IMR-90 (cell line): ENCODE measurements at regions not wholly inside any gene's neighbourhood (a gene's known extent, or its start where the extent isn't known, plus 50 kb on each side); places are given as distances from the start of the nearest gene placed in this dataset.

ENCODE experiments used
- BHLHE40 ChIP-seq: fragments of 150-350 bp; IDR thresholded peaks from 2 replicates; pipeline ENCODE4 v1.6.1; 2016; ENCODE audit warnings: mild to moderate bottlenecking, low read depth, low read length
- CEBPB ChIP-seq: IDR thresholded peaks from 2 replicates; pipeline ENCODE4 v1.6.1; 2012; ENCODE audit warnings: low read depth, low read length, improper control_type of control experiment
- CHD1 ChIP-seq: IDR thresholded peaks from 2 replicates; pipeline ENCODE4 v1.6.1; 2012; ENCODE audit warnings: low read depth, low read length, improper control_type of control experiment
- CTCF ChIP-seq: conservative IDR thresholded peaks from 2 replicates; pipeline ENCODE4 v1.5.1; 2012; ENCODE audit warnings: mild to moderate bottlenecking, low read depth, low read length, improper control_type of control experiment
- ELK1 ChIP-seq: fragments of 150-350 bp; IDR thresholded peaks from 2 replicates; pipeline ENCODE4 v1.6.1; 2016; ENCODE audit warnings: low read depth, mild to moderate bottlenecking, low read length, moderate library complexity, borderline replicate concordance
- FOS ChIP-seq: fragments of 150-350 bp; IDR thresholded peaks from 2 replicates; pipeline ENCODE4 v1.6.1; 2016; ENCODE audit warnings: low read depth, low read length
- MAFK ChIP-seq: IDR thresholded peaks from 2 replicates; pipeline ENCODE4 v1.6.1; 2012; ENCODE audit warnings: low read depth, low read length, improper control_type of control experiment
- MXI1 ChIP-seq: IDR thresholded peaks from 2 replicates; pipeline ENCODE4 v1.6.1; 2012; ENCODE audit warnings: low read depth, mild to moderate bottlenecking, low read length, moderate library complexity, borderline replicate concordance
- NFE2L2 ChIP-seq: fragments of 150-350 bp; IDR thresholded peaks from 2 replicates; pipeline ENCODE4 v1.6.1; 2016; ENCODE audit warnings: low read depth, mild to moderate bottlenecking, low read length
- POLR2A ChIP-seq: IDR thresholded peaks from 2 replicates; pipeline ENCODE4 v1.6.1; 2012; ENCODE audit warnings: mild to moderate bottlenecking, low read depth, low read length
- RAD21 ChIP-seq: IDR thresholded peaks from 2 replicates; pipeline ENCODE4 v1.6.1; 2012; ENCODE audit warnings: low read length, improper control_type of control experiment
- SMC3 ChIP-seq: fragments of 150-350 bp; IDR thresholded peaks from 2 replicates; pipeline ENCODE4 v1.6.1; 2016; ENCODE audit warnings: low read depth, mild to moderate bottlenecking, antibody characterized with exemption, low read length, moderate library complexity
- USF2 ChIP-seq: fragments of 150-350 bp; IDR thresholded peaks from 2 replicates; pipeline ENCODE4 v1.6.1; 2017; ENCODE audit warnings: mild to moderate bottlenecking, antibody characterized with exemption, low read length, low read depth

- TF ChIP-seq RAD21 (no peak), POLR2A (no peak), CTCF (no peak), NFE2L2 (no peak), FOS (no peak), CHD1 (no peak), CEBPB (no peak), MAFK (no peak), MXI1 (no peak), BHLHE40 (no peak), SMC3 (no peak), USF2 (no peak), ELK1 (no peak)
Measured at GRCh38 chr4:160386846-160387245, 1284.0 kb downstream of the RAPGEF2 start.
